GOT3 (cell line): ENCODE measurements at regions not wholly inside any gene's neighbourhood (a gene's known extent, or its start where the extent isn't known, plus 50 kb on each side); places are given as distances from the start of the nearest gene placed in this dataset.
"Not testable (repeated sequence)": the region's sequence is repeated elsewhere in the genome, so short reads cannot be mapped to it uniquely, and the experiment has no call there.

ENCODE experiments used
- DNase-seq: peaks from one replicate; lab custom pipeline; 2025; ENCODE audit warnings: mixed read lengths; lab: John Stamatoyannopoulos, UW

- not testable (repeated sequence) for DNase-seq
Measured at GRCh38 chr1:224028802-224029201, 85.1 kb upstream of the FBXO28 start.

GRCh38 chr1:224023122-224023521, 90.8 kb upstream of the FBXO28 start:
- not testable (repeated sequence) for DNase-seq

GRCh38 chr1:224022249-224022970, 91.5 kb upstream of the FBXO28 start:
- not testable (repeated sequence) for DNase-seq

- not testable (repeated sequence) for DNase-seq
Measured at GRCh38 chr1:224019866-224020265, 94.0 kb upstream of the FBXO28 start.

- DNase-seq = not testable (repeated sequence)
Measured at GRCh38 chr1:224015782-224016181, 98.1 kb upstream of the FBXO28 start.

GRCh38 chr1:224014330-224014649, 99.6 kb upstream of the FBXO28 start:
- no peak for DNase-seq

GRCh38 chr1:224013626-224014329, 100.1 kb upstream of the FBXO28 start:
- not testable (repeated sequence) for DNase-seq

- not testable (repeated sequence) for DNase-seq
Measured at GRCh38 chr1:224012807-224013434, 101.0 kb upstream of the FBXO28 start.

GRCh38 chr1:224012162-224012561, 101.7 kb upstream of the FBXO28 start:
- not testable (repeated sequence) for DNase-seq

- DNase-seq = not testable (repeated sequence)
Measured at GRCh38 chr1:224011751-224012150, 102.2 kb upstream of the FBXO28 start.

GRCh38 chr1:224011153-224011552, 102.8 kb upstream of the FBXO28 start:
- DNase-seq = not testable (repeated sequence)

GRCh38 chr1:224005973-224006372, 107.9 kb upstream of the FBXO28 start:
- DNase-seq = not testable (repeated sequence)

GRCh38 chr1:224004552-224005315, 109.2 kb upstream of the FBXO28 start:
- DNase-seq = not testable (repeated sequence)

GRCh38 chr1:224003896-224004295, 110.0 kb upstream of the FBXO28 start:
- DNase-seq = not testable (repeated sequence)

- not testable (repeated sequence) for DNase-seq
Measured at GRCh38 chr1:224001757-224002156, 112.2 kb upstream of the FBXO28 start.

GRCh38 chr1:223999761-224000160, 114.2 kb upstream of the FBXO28 start:
- DNase-seq = not testable (repeated sequence)

- not testable (repeated sequence) for DNase-seq
Measured at GRCh38 chr1:223998676-223999455, 115.0 kb upstream of the FBXO28 start.

- DNase-seq = not testable (repeated sequence)
Measured at GRCh38 chr1:223996376-223996775, 117.5 kb upstream of the FBXO28 start.

GRCh38 chr1:223992456-223993246, 121.3 kb upstream of the FBXO28 start:
- DNase-seq = peak; percentile 98

GRCh38 chr1:223991297-223991857, 122.5 kb upstream of the FBXO28 start:
- DNase-seq = not testable (repeated sequence)
